ENCODE measurements at regions not wholly inside any gene's neighbourhood (a gene's known extent, or its start where the extent isn't known, plus 50 kb on each side); places are given as distances from the start of the nearest gene placed in this dataset.

DNA sequence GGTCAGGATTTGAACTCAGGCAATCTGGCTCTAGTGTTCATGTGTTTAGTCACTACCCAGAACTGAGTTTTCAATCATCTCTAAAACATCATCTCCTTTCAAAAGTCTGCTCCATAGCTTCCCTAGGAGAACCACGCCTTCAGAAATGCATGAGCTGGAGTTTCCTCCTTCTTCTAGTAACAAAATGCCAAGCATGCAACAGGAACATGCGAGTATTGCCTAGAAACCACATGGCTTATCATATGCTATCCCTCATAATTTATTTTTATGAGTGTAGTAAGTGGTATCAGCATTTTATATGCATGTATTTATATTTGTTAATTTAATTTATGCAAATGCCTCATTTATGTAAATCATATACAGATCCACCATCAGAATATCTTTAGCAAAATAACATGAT, 170.9 kb downstream of the RAB11FIP2 start:
- TF ChIP-seq, protein P1, sequence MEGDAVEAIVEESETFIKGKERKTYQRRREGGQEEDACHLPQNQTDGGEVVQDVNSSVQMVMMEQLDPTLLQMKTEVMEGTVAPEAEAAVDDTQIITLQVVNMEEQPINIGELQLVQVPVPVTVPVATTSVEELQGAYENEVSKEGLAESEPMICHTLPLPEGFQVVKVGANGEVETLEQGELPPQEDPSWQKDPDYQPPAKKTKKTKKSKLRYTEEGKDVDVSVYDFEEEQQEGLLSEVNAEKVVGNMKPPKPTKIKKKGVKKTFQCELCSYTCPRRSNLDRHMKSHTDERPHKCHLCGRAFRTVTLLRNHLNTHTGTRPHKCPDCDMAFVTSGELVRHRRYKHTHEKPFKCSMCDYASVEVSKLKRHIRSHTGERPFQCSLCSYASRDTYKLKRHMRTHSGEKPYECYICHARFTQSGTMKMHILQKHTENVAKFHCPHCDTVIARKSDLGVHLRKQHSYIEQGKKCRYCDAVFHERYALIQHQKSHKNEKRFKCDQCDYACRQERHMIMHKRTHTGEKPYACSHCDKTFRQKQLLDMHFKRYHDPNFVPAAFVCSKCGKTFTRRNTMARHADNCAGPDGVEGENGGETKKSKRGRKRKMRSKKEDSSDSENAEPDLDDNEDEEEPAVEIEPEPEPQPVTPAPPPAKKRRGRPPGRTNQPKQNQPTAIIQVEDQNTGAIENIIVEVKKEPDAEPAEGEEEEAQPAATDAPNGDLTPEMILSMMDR (IDR thresholded peaks at IDR 0.05): no peak
- TF ChIP-seq EP300 (IDR thresholded peaks at IDR 0.05): no peak
